ENCODE measurements at regions not wholly inside any gene's neighbourhood (a gene's known extent, or its start where the extent isn't known, plus 50 kb on each side); places are given as distances from the start of the nearest gene placed in this dataset.

DNA sequence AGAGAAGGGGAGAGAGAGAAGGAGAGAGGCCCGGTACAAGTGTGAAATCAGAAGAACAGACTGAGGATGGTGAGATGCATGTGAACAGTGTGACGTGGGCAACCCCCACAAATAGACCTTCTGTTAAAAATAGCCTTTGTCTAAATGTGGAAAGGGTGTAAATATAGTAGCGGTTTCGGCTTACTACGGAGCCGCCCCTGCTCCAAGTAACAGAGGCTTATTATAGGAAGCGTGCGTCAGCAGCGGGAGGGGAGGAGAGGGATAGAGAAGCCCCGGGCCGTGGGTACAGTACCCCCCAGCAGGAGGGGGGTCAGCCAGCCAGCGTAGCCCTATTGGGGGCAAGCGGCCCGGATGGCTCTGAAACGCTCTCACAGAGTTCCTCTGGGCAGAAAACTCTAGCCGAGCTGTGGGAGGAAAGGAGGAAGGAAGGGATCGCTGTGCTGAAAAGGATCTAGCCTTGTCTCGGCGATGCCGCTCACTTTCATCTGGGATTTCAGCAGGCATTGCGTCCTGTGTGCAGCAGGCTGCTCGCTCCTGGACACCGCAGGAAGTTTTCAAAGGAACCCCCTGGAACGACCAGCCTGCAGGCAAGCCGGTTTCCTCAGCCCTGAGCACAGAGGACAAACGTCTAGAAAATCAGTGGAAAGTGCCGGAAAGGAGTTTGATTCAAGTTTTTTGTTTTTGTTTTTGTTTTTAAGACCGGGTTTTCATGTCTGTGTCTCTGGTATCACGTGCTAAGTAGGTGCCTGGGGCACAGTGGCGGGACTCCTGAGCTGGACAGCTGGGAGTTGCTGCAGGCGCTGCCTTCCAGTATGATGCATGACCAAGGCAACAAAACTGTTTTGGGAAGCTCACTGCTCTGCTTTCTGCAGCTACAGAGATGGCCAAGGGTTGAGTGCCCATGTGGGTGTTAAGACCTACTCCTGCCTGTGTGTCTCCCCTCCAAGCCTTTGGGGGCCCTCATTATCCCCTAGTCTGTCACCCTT lies 146.6 kb downstream of the SEC61B start:
- TF ChIP-seq EZH2 (IDR thresholded peaks at IDR 0.05; ENCODE audit: insufficient read depth, poor library complexity, severe bottlenecking) (no peak), EZH2phosphoT487 (IDR thresholded peaks at IDR 0.05; ENCODE audit: insufficient read depth, low read depth) (no peak)
